Ovary (tissue), 7 donors: ENCODE measurements at regions not wholly inside any gene's neighbourhood (a gene's known extent, or its start where the extent isn't known, plus 50 kb on each side); places are given as distances from the start of the nearest gene placed in this dataset.

Source experiments
- DNase-seq, 5 donors: peaks; one replicate each; pipeline ENCODE4 v3.0.0-alpha.2; 2019 to 2020
- H3K27ac ChIP-seq, 2 donors: fragments of 200-600 bp; one replicate each; pipeline versions ENCODE4 v1.5.1 to v1.8.0; 2019 to 2022
- H3K27me3 ChIP-seq: fragments of 200-600 bp; one replicate; pipeline ENCODE4 v1.8.0; 2022
- H3K36me3 ChIP-seq: fragments of 200-600 bp; sonication (generic); one replicate; pipeline ENCODE4 v1.5.1; 2019
- H3K4me1 ChIP-seq: one replicate; pipeline ENCODE4 v1.8.1; 2013; ENCODE audit warnings: mild to moderate bottlenecking, moderate library complexity; ENCODE audit not compliant: insufficient read depth
- H3K4me3 ChIP-seq: fragments of 200-600 bp; sonication (generic); one replicate; pipeline ENCODE4 v1.5.1; 2017
- H3K9me3 ChIP-seq, 2 donors: fragments of 200-600 bp in 1 of 2; sonication (generic) in 1 of 2; one replicate each; pipeline versions ENCODE4 v1.5.1 to v1.8.1; 2013 to 2019; ENCODE audit warnings: mild to moderate bottlenecking in 1 of 2, moderate library complexity in 1 of 2
- EP300 ChIP-seq: sonication (generic); formaldehyde crosslinking; IDR thresholded peaks from one replicate; pipeline ENCODE4 v1.6.1; 2017; ENCODE audit warnings: antibody characterized with exemption
- POLR2A ChIP-seq: fragments of 450-650 bp; IDR thresholded peaks from one replicate; pipeline ENCODE4 v1.6.1; 2017; ENCODE audit warnings: antibody characterized with exemption, mild to moderate bottlenecking, moderate library complexity
- WGBS, 3 donors: extraction: QIAGEN DNeasy Blood & Tissue Kit in 1 of 3; methylation state at CpG; one replicate each; pipeline versions ENCODE4 v1.1.5 to v1.1.7; 2013 to 2017; 5-methylcytosine and 5-hydroxymethylcytosine counted together
- intact Hi-C, 4 donors: fragments of 100-400 bp; cut with DNase I; formaldehyde crosslinking; loops; one replicate each; pipeline versions ENCODE4 v1.11.0 to v1.15.1; 2022 to 2023
- TF ChIP-seq, protein P1 (sequence below), 3 donors: fragments of 450-650 bp in 2 of 3; fragments of 200-600 bp in 1 of 3; IDR thresholded peaks; one replicate each; pipeline versions ENCODE4 v1.5.1 to v1.8.0; 2016 to 2022; ENCODE audit warnings: antibody characterized with exemption in 3 of 3, mild to moderate bottlenecking in 1 of 3
- donor health status: DM: no; HTN: no; CAD: no; lungs with moderate emphysema.
- donor health status: DM: no; HTN: no; CAD: no.
- donor health status: Bipolar disorder and iron deficiency.
- donor health status: DM: no; HTN: no; CAD: no.
- donor health status: DM: yes; HTN: yes; CAD: no.

DNA sequence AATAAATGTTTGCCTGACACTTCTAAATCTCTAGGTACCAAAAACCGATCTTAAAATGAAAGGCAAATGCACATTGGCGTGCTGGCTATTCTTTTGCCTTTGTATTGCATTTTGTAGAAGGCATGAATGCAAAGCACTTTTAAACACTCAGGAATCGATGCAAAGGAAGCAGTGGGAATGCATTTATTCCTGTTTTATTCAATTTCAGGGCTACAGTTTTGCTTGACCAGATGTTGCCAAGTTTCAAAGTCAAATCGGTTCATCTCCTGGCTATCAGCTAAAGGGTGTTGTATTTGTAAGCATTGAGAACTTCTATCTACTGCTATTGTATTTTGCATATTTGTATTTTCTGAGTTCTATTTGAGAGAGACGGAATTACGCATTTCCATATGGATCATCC lies 659.8 kb upstream of the SLC35B3 start:
- Histone ChIP-seq H3K27me3 (no peaks in the 10 kb centered on the region), H3K4me3 (no peak overlapping the region), H3K36me3 (no peaks in the 10 kb centered on the region), H3K27ac (no peak overlapping the region), H3K4me1 (no peaks in the 10 kb centered on the region), H3K9me3 (no peaks in the 10 kb centered on the region)
- WGBS, 3 donors: 75 to 85% (median 81%) methylated on average over 6 of the region's 6 CpGs
- TF ChIP-seq, protein P1, sequence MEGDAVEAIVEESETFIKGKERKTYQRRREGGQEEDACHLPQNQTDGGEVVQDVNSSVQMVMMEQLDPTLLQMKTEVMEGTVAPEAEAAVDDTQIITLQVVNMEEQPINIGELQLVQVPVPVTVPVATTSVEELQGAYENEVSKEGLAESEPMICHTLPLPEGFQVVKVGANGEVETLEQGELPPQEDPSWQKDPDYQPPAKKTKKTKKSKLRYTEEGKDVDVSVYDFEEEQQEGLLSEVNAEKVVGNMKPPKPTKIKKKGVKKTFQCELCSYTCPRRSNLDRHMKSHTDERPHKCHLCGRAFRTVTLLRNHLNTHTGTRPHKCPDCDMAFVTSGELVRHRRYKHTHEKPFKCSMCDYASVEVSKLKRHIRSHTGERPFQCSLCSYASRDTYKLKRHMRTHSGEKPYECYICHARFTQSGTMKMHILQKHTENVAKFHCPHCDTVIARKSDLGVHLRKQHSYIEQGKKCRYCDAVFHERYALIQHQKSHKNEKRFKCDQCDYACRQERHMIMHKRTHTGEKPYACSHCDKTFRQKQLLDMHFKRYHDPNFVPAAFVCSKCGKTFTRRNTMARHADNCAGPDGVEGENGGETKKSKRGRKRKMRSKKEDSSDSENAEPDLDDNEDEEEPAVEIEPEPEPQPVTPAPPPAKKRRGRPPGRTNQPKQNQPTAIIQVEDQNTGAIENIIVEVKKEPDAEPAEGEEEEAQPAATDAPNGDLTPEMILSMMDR (IDR thresholded peaks at IDR 0.05): no peak
- intact Hi-C loops: no loop called here
- no peak for DNase-seq

DNA sequence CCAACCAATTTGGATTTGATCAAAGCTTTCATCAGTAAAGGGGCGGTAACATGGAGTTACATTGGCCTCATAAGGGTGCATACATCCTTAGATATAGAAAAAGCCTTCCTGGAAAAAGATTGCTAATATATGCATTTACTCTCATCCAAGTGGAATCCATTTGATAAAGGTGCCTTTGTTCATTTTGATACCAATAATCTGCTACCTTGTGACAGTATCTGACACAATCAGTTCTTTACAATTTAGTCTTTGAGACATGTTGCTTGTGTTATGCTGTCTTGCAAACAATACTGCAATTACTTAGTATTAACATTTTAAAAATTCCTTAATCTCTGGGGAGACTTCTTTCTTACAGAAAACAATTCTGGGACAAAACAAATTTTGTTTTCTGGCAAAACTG lies 654.4 kb upstream of the SLC35B3 start:
- Histone ChIP-seq H3K9me3 (no peaks in the 10 kb centered on the region), H3K36me3 (no peaks in the 10 kb centered on the region), H3K27ac (no peak overlapping the region), H3K4me1 (no peaks in the 10 kb centered on the region), H3K4me3 (no peak overlapping the region), H3K27me3 (no peaks in the 10 kb centered on the region)
- TF ChIP-seq EP300 (no peak), POLR2A (no peak)
- TF ChIP-seq, protein P1 (IDR thresholded peaks at IDR 0.05): no peak
- 77 to 96% (median 84%) methylated on average over 1 of the region's 1 CpG for WGBS, 3 donors
- intact Hi-C loops: no loop called here
- DNase-seq: no peak

DNA sequence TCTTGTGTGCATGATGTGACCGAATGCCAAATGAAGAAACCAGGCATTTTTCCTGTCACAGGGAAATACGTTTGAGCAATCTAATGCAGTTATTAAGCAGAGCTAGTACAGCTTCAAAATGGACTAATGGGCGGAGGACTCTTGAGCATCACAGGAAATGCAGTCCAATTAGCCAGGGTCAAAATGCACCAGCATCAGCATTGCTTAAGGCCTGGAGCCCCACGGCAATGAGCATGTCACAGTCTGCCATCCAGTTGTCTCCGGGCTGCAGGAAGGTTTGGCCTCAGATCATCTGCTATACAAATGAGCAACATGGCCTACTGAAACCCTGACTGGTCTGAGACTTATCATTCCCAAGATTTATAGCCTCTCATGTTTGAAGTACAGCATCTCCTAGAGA lies 652.1 kb upstream of the SLC35B3 start:
- TF ChIP-seq POLR2A (no peak), EP300 (no peak)
- TF ChIP-seq, protein P1 (IDR thresholded peaks at IDR 0.05): no peak
- Histone ChIP-seq H3K27me3 (no peaks in the 10 kb centered on the region), H3K36me3 (no peaks in the 10 kb centered on the region), H3K27ac (no peak overlapping the region), H3K9me3 (no peaks in the 10 kb centered on the region), H3K4me1 (no peaks in the 10 kb centered on the region), H3K4me3 (no peak overlapping the region)
- intact Hi-C loops: no loop called here
- DNase-seq: no peak
- WGBS, 3 donors: 71 to 84% (median 72%) methylated on average over 5 of the region's 5 CpGs

DNA sequence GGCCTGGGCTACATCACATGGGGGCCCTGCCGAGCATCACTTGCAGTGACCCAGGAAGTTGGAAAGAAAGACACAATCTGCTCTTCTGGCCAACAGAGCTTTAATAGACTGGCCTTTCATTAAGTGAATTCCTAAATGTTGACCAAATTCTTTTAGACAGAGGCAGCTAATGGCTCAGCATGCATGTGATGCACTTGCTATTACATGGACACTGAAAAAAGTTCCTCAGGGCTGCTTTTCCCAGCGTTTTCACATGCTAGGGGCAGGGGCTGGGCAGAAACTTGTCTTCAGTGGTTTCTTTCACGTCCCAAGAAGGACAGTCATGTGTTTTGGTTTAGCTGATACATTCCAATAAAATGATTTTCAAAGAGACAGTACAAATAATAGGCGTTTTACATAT lies 651.0 kb upstream of the SLC35B3 start:
- no peaks in the 10 kb centered on the region for H3K36me3 ChIP-seq
- intact Hi-C loops: no loop called here
- no peaks in the 10 kb centered on the region for H3K9me3 ChIP-seq
- WGBS, 3 donors: 53 to 58% (median 58%) methylated on average over 4 of the region's 4 CpGs
- H3K4me3 ChIP-seq: no peak overlapping the region
- H3K27ac ChIP-seq: no peak overlapping the region
- no peak for TF ChIP-seq EP300
- no peak for TF ChIP-seq POLR2A
- TF ChIP-seq, protein P1 (IDR thresholded peaks at IDR 0.05): no peak
- no peaks in the 10 kb centered on the region for H3K4me1 ChIP-seq
- DNase-seq: no peak
- H3K27me3 ChIP-seq: no peaks in the 10 kb centered on the region

DNA sequence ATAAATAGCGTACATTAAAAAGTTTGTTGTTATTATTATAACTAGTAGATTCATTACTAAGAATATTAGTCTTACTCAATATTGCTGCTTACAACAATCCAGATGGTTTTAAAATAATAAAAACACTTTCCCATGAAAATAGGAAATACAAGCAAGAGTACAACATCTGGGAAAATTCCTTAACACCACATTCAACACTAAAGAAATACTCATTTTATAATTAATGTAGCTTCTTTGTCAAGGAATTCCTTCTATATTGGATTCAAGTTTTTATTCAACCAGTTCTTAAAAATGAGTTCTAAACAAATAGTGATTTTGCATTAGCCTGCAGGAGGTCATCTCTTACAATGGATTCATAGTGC lies 650.3 kb upstream of the SLC35B3 start:
- H3K36me3 ChIP-seq: no peaks in the 10 kb centered on the region
- no peak for DNase-seq
- no peak overlapping the region for H3K27ac ChIP-seq
- 61 to 78% (median 69%) methylated on average over 1 of the region's 1 CpG for WGBS, 3 donors
- no peaks in the 10 kb centered on the region for H3K4me1 ChIP-seq
- no peak overlapping the region for H3K4me3 ChIP-seq
- no peaks in the 10 kb centered on the region for H3K9me3 ChIP-seq
- H3K27me3 ChIP-seq: no peaks in the 10 kb centered on the region
- TF ChIP-seq, protein P1 (IDR thresholded peaks at IDR 0.05): no peak
- TF ChIP-seq POLR2A (no peak), EP300 (no peak)
- intact Hi-C loops: no loop called here
